ENCODE measurements at regions not wholly inside any gene's neighbourhood (a gene's known extent, or its start where the extent isn't known, plus 50 kb on each side); places are given as distances from the start of the nearest gene placed in this dataset.
A peak's percentile ranks its signal among the peaks of the same experiment; 100 is the strongest.
"Not testable (repeated sequence)": the region's sequence is repeated elsewhere in the genome, so short reads cannot be mapped to it uniquely, and the experiment has no call there.

GRCh38 chr9:2427120-2427891 lies 194.3 kb upstream of the VLDLR start:
- DNase-seq (ENCODE audit: low read depth in 2 of 2), result peak in 1 of 2 donors; percentile 5
- no peak for TF ChIP-seq CTCF (IDR thresholded peaks at IDR 0.05; ENCODE audit: low read depth, low read length)
- no peak overlapping the region for H3K4me3 ChIP-seq (replicated peaks in 1 of 2; ENCODE audit: low read depth in 2 of 2, low read length in 2 of 2)

- DNase-seq (ENCODE audit: low read depth in 2 of 2), result no peak
- no peak overlapping the region for H3K4me3 ChIP-seq (replicated peaks in 1 of 2; ENCODE audit: low read depth in 2 of 2, low read length in 2 of 2)
- no peak for TF ChIP-seq CTCF (IDR thresholded peaks at IDR 0.05; ENCODE audit: low read depth, low read length)
These were observed 181.6 kb upstream of the VLDLR start for GRCh38 chr9:2439957-2440356.

- not testable (repeated sequence) for DNase-seq (ENCODE audit: low read depth in 2 of 2); H3K4me3 ChIP-seq (replicated peaks in 1 of 2; ENCODE audit: low read depth in 2 of 2, low read length in 2 of 2)
These were observed 177.7 kb upstream of the VLDLR start for GRCh38 chr9:2443933-2444332.

GRCh38 chr9:2448193-2448738 lies 173.3 kb upstream of the VLDLR start:
- no peak overlapping the region for H3K4me3 ChIP-seq (replicated peaks in 1 of 2; ENCODE audit: low read depth in 2 of 2, low read length in 2 of 2)
- DNase-seq (ENCODE audit: low read depth in 2 of 2), result no peak
- no peak for TF ChIP-seq CTCF (IDR thresholded peaks at IDR 0.05; ENCODE audit: low read depth, low read length)

- no peak for DNase-seq (ENCODE audit: low read depth in 2 of 2)
- H3K4me3 ChIP-seq (replicated peaks in 1 of 2; ENCODE audit: low read depth in 2 of 2, low read length in 2 of 2), result no peak overlapping the region
- no peak for TF ChIP-seq CTCF (IDR thresholded peaks at IDR 0.05; ENCODE audit: low read depth, low read length)
These were observed 168.5 kb upstream of the VLDLR start for GRCh38 chr9:2453106-2453505.

- no peak overlapping the region for H3K4me3 ChIP-seq (replicated peaks in 1 of 2; ENCODE audit: low read depth in 2 of 2, low read length in 2 of 2)
- DNase-seq (ENCODE audit: low read depth in 2 of 2), result no peak
- TF ChIP-seq CTCF (IDR thresholded peaks at IDR 0.05; ENCODE audit: low read depth, low read length), result no peak
These were observed 167.9 kb upstream of the VLDLR start for GRCh38 chr9:2453701-2454100.

GRCh38 chr9:2459756-2460155 lies 161.8 kb upstream of the VLDLR start:
- no peak for TF ChIP-seq CTCF (IDR thresholded peaks at IDR 0.05; ENCODE audit: low read depth, low read length)
- no peak overlapping the region for H3K4me3 ChIP-seq (replicated peaks in 1 of 2; ENCODE audit: low read depth in 2 of 2, low read length in 2 of 2)
- DNase-seq (ENCODE audit: low read depth in 2 of 2), result no peak

Data from cardiac fibroblast (primary cell).